ENCODE measurements at regions not wholly inside any gene's neighbourhood (a gene's known extent, or its start where the extent isn't known, plus 50 kb on each side); places are given as distances from the start of the nearest gene placed in this dataset.
A peak's percentile ranks its signal among the peaks of the same experiment; 100 is the strongest.

GRCh38 chr15:98174286-98174685, 213.8 kb downstream of the ARRDC4 start:
- Histone ChIP-seq H3K27me3 (ENCODE audit: insufficient read depth, poor library complexity, severe bottlenecking) (peaks cover 3% of the 10 kb centered on the region), H3K4me3 (replicated peaks; ENCODE audit: insufficient read depth, low read length) (no peak overlapping the region), H3K27ac (replicated peaks) (no peak overlapping the region)
- no peak for DNase-seq (ENCODE audit: low read depth in 1 of 2, low spot score in 1 of 2)
- TF ChIP-seq REST (IDR thresholded peaks at IDR 0.05; ENCODE audit: insufficient replicate concordance, low read depth) (no peak), POLR2AphosphoS5 (IDR thresholded peaks at IDR 0.05; ENCODE audit: low read depth) (no peak), GABPA (IDR thresholded peaks at IDR 0.05; ENCODE audit: low read depth) (no peak), CTCF (IDR thresholded peaks at IDR 0.05; ENCODE audit: insufficient read depth, low read length) (no peak), SPI1 (IDR thresholded peaks at IDR 0.05; ENCODE audit: borderline replicate concordance, low read depth) (no peak)

GRCh38 chr15:98174841-98175240, 214.3 kb downstream of the ARRDC4 start:
- Histone ChIP-seq H3K27me3 (ENCODE audit: insufficient read depth, poor library complexity, severe bottlenecking) (peaks cover 3% of the 10 kb centered on the region), H3K4me3 (replicated peaks; ENCODE audit: insufficient read depth, low read length) (no peak overlapping the region), H3K27ac (replicated peaks) (no peak overlapping the region)
- DNase-seq (ENCODE audit: low read depth in 1 of 2, low spot score in 1 of 2), result no peak
- TF ChIP-seq CTCF (IDR thresholded peaks at IDR 0.05; ENCODE audit: insufficient read depth, low read length), result no peak
- no peak for TF ChIP-seq SPI1 (IDR thresholded peaks at IDR 0.05; ENCODE audit: borderline replicate concordance, low read depth)
- TF ChIP-seq GABPA (IDR thresholded peaks at IDR 0.05; ENCODE audit: low read depth), result no peak
- TF ChIP-seq REST (IDR thresholded peaks at IDR 0.05; ENCODE audit: insufficient replicate concordance, low read depth), result no peak
- TF ChIP-seq POLR2AphosphoS5 (IDR thresholded peaks at IDR 0.05; ENCODE audit: low read depth), result no peak

- no peak overlapping the region for H3K4me3 ChIP-seq (replicated peaks; ENCODE audit: insufficient read depth, low read length)
- H3K27me3 ChIP-seq (ENCODE audit: insufficient read depth, poor library complexity, severe bottlenecking), result peaks cover 3% of the 10 kb centered on the region
- no peak overlapping the region for H3K27ac ChIP-seq (replicated peaks)
- TF ChIP-seq POLR2AphosphoS5 (IDR thresholded peaks at IDR 0.05; ENCODE audit: low read depth) (no peak), SPI1 (IDR thresholded peaks at IDR 0.05; ENCODE audit: borderline replicate concordance, low read depth) (no peak), REST (IDR thresholded peaks at IDR 0.05; ENCODE audit: insufficient replicate concordance, low read depth) (no peak), CTCF (IDR thresholded peaks at IDR 0.05; ENCODE audit: insufficient read depth, low read length) (peak; percentile 68), GABPA (IDR thresholded peaks at IDR 0.05; ENCODE audit: low read depth) (no peak)
- DNase-seq (ENCODE audit: low read depth in 1 of 2, low spot score in 1 of 2), result peak; percentile 12 to 56
Measured at GRCh38 chr15:98177966-98178592, 217.6 kb downstream of the ARRDC4 start.
